GM21723 (cell line): ENCODE measurements at regions not wholly inside any gene's neighbourhood (a gene's known extent, or its start where the extent isn't known, plus 50 kb on each side); places are given as distances from the start of the nearest gene placed in this dataset.

Source experiments
- ATAC-seq: cut with Tn5 transposase; IDR thresholded peaks from one replicate; pipeline ENCODE4 v1.9.1; 2021; ENCODE audit warnings: mild to moderate bottlenecking, moderate library complexity; ENCODE audit not compliant: unreplicated experiment

- ATAC-seq = no peak
Measured at GRCh38 chr18:42588786-42589185, 526.7 kb downstream of the RIT2 start.

GRCh38 chr18:42604820-42605219 is 510.7 kb downstream of the RIT2 start:
- ATAC-seq = no peak

GRCh38 chr18:42606886-42607495 is 508.5 kb downstream of the RIT2 start:
- ATAC-seq = no peak

GRCh38 chr18:42611134-42611533 is 504.4 kb downstream of the RIT2 start:
- ATAC-seq = no peak

GRCh38 chr18:42614619-42615293 is 500.7 kb downstream of the RIT2 start:
- ATAC-seq = no peak

- no peak for ATAC-seq
Measured at GRCh38 chr18:42617221-42617620, 498.3 kb downstream of the RIT2 start.

- ATAC-seq = no peak
Measured at GRCh38 chr18:42619771-42620170, 495.7 kb downstream of the RIT2 start.

- no peak for ATAC-seq
Measured at GRCh38 chr18:42620657-42621056, 494.8 kb downstream of the RIT2 start.

GRCh38 chr18:42623935-42624334 is 491.6 kb downstream of the RIT2 start:
- no peak for ATAC-seq

GRCh38 chr18:42632801-42633200 is 482.7 kb downstream of the RIT2 start:
- ATAC-seq = no peak

GRCh38 chr18:42635378-42636048 is 480.0 kb downstream of the RIT2 start:
- no peak for ATAC-seq

GRCh38 chr18:42636309-42636708 is 479.2 kb downstream of the RIT2 start:
- ATAC-seq = no peak

GRCh38 chr18:42640160-42640559 is 475.3 kb downstream of the RIT2 start:
- no peak for ATAC-seq

- no peak for ATAC-seq
Measured at GRCh38 chr18:42641996-42642395, 473.5 kb downstream of the RIT2 start.

- no peak for ATAC-seq
Measured at GRCh38 chr18:42644729-42645131, 470.8 kb downstream of the RIT2 start.

GRCh38 chr18:42649331-42650035 is 466.0 kb downstream of the RIT2 start:
- no peak for ATAC-seq

- no peak for ATAC-seq
Measured at GRCh38 chr18:42654556-42654955, 460.9 kb downstream of the RIT2 start.

GRCh38 chr18:42657551-42657950 is 457.9 kb downstream of the RIT2 start:
- ATAC-seq = no peak

GRCh38 chr18:42658171-42658570 is 457.3 kb downstream of the RIT2 start:
- no peak for ATAC-seq

- ATAC-seq = no peak
Measured at GRCh38 chr18:42659187-42659586, 456.3 kb downstream of the RIT2 start.

GRCh38 chr18:42670860-42671259 is 444.6 kb downstream of the RIT2 start:
- no peak for ATAC-seq

GRCh38 chr18:42675810-42676209 is 439.7 kb downstream of the RIT2 start:
- ATAC-seq = no peak
